GM18517 (cell line): ENCODE measurements at regions not wholly inside any gene's neighbourhood (a gene's known extent, or its start where the extent isn't known, plus 50 kb on each side); places are given as distances from the start of the nearest gene placed in this dataset.
"Not testable (repeated sequence)": the region's sequence is repeated elsewhere in the genome, so short reads cannot be mapped to it uniquely, and the experiment has no call there.

ENCODE experiments used
- ATAC-seq: cut with Tn5 transposase; IDR thresholded peaks from one replicate; pipeline ENCODE4 v1.9.1; 2021; ENCODE audit warnings: mild to moderate bottlenecking, moderate library complexity; ENCODE audit not compliant: unreplicated experiment

DNA sequence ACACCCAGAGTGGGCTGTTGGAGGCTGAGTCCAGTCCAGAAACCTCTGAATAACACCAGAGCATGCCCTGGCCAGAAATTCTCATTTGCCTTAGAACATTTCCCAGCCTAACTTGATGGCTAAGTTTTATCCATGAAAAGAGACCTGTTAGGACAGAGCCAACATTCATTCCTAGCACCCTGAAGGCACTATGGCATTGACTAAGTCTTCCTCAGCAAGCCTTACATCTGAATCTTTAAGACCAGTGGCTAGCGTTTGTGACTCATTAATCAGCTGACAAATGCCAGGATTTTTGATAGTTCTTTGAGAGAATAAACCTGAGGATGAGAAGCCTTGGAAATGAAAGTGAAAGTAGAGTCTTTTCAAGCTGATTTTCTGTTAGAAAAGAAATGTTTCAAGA, 1087.1 kb upstream of the ALCAM start:
- ATAC-seq: no peak

DNA sequence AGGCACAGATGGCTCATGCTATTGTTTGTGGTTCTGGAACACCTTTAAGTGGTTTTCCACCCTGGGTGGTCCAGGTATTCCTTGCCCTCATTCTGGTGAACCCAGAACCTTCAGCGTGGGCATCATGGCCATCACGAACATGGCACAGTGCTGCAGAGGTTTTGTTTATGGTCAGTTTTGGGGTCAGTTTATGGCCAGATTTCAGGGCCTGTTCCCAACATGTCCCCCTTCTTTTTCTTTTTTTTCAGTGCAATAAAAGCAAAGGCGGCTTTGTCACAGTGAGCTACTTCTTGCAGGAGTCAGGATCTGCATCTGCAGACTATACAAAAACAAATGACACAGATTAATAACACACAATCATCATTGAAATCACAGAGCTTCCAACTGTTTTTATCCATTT, 1085.0 kb upstream of the ALCAM start:
- no peak for ATAC-seq

DNA sequence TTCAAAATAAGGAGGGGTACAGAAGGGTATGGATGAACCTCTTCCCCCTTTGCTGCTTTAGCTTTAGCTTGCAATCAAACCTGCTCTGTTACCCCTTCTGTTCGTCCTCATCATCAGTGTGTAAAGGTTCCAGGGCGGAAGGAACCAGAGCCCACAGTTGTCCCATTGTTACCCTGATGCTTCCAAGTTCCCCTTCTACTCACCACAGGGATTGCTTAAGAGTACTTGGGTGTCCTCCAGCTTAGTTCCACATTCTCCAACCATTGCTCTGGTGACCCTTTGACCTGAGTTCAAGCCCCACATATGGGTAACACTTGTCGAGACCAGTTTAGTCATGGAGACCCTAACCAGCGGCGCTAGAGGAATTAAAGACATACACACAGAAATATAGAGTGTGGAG, 1080.1 kb upstream of the ALCAM start:
- ATAC-seq: no peak

DNA sequence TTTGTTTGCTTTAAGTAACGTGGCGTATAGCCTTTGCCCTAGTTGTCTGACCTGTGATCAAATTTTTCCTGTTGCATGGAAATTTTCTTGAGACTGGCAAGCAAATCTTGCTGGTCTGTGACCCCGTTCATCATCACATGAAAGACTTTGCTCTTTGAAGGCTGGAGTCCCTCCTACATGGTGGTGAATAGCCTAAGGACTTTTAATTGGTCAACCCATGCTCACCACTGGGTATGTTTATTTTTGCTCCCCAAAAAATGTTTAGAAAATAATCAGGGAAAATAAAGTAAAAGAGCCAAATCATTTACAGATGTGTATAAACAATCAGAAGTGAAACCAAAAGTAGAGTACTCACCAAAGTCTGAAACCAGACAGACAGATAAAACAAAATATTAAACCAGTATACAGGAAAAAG, 1075.3 kb upstream of the ALCAM start:
- peak; percentile 81 for ATAC-seq

DNA sequence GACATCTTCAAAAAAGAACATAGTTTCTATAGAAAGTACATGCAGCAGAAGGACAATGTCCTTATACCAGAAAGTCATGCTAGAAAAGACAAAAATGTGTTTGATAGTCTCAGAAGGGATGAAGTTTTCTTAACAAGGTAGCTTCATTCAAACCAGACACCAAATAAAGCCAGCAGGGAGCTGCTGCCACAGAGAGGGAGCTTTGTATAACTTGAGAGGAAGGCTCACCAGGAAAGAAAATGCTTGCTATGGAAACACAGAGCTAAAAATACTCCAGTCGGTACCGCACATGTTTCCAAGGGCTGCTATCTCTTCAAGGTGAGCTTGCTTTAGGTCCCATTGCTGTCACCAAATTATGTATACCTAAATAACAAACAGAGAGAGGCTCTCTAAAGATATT, 1074.8 kb upstream of the ALCAM start:
- peak; percentile 38 for ATAC-seq

DNA sequence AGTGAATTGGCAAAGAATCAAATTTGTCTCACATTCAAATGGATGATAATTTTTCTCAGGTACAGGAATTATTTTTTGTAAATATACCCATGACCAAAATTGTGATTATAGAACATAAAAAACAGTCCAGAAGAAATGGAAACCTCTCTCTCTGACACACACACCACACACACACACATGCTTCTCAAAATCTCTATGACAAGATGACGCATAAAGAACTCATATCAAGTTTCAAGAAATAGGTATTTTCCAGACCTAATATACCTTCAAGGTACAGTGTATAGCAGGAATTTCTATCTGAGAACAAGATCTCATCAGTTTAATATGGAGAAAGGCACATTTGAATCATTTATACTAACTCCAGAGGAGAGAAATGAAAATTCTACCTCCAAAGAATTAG, 1069.1 kb upstream of the ALCAM start:
- ATAC-seq: no peak

DNA sequence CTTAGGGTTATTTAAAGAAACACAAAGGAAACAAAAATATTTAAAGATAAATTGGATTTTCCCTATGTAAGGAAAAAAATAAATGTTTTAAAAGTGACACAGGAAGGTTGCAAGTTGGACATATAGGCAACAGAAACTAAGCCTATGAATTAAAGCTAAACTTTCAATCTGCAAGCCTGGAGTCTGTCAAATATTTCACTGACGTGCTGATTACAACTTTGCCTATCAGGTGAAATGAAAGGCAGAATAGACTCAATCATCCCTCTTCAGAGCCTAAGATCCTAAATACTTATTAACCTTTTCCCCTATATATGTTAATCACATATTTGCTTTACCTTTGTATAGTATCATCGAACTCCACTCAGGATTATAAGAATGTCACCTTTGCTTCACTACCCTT, 1068.0 kb upstream of the ALCAM start:
- no peak for ATAC-seq

DNA sequence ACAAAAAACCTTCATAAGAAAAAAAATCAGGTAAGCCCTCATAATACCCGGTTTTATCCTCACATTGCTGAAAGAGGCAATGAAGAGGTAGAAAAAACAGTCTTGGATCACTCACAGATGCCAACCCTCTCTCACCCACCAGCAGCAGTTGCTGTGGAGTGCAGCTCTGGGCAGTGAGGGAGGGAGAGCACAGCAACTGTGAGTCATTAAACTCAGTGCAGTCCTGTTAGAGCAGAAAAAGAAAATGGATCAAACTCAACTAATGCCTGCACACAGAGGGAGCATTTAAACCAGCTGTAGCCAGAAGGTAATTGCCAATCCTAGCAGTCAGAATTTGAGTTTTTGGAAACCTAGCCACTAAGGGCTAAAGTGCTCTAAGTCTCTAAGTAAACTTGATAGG, 1050.6 kb upstream of the ALCAM start:
- ATAC-seq: no peak

DNA sequence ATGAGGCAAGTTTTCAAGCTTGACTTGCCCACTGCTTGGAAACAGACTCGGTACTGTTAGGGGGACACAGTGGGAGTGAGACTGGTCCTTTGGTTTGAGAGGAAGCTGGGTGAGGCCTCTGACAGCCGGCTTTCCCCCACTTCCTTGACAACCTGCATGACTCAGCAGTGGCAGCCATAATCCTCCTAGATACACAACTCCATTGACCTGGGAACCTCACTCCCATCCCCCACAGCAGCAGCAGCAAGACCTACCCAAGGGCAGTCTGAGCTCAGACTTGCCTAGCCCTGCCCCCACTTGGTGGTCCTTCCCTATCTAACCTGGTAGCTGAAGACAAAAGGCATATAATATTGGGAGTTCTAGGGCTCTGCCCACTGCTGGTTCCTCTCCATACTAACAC, 1043.5 kb upstream of the ALCAM start:
- no peak for ATAC-seq

DNA sequence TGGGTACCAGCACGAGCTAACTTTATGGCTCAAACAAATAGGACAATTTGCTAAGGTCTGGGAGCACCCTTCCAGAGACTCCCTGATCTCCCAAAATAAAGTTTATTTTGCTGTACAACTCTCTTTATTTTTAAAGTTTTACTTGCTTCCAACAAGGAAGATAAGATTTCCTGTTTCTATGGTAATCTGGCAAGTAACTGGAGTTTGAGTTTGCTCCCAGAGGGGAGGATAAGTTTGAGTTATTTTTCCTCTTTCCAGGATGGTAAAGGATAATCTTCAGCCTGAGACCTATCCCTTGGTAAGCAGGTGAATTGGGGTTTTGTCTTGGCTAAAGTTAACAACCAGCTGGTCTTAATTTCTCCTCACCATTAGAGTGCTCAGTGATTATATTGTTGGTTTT, 1019.4 kb upstream of the ALCAM start:
- ATAC-seq: no peak

DNA sequence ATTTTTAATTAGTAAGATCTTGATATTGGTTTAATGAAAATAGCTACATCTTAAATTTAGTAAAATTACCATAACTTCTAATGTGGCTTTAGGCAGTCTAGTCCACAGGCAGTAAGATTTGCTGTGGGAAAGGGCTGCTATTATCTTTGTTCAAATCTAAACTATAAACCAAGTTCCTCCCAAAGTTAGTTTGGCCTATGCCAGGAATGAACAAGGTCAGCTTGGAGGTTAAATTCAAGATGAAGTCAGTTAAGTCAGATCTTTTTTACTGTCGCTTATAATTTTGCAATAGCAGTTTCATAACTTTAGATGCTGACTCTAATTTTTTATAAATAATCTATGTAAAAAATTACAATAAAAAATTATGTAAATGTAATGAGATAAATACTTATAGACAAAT, 1016.9 kb upstream of the ALCAM start:
- no peak for ATAC-seq

DNA sequence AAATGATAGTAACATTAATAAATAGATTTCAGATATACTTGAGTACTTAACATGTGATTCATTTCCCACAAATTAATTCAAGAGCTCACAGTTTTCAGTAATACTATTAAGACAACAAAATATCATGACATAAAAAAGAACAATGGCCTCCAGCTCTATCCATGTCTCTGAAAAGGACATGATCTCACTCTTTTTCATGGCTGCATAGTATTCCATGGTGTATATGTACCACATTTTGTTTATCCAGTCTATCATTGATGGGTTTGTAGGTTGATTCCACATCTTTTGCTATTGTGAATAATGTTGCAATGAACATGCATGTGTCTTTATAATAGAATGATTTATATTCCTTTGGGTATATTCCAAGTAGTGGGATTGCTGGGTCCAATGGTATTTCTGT, 1012.8 kb upstream of the ALCAM start:
- ATAC-seq: no peak

DNA sequence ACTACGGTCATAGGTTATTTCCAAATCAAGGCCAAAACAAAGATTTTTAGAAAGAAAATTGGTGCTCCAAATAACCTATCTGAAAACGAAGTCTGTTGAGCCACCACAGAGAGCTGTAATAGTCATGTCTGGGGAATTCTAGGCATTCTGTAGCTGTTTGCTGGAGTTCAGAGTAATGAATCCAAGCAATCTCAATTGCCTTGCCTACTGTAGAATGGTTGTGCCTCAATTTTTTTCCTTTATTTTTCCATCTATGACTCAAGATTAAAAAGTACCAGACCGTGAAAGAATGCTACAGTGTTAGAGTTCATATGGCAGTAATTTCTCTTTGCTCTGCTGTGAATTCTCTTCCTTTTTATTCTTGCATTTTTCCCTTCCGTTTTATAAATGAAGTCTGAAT, 1007.2 kb upstream of the ALCAM start:
- ATAC-seq: no peak

DNA sequence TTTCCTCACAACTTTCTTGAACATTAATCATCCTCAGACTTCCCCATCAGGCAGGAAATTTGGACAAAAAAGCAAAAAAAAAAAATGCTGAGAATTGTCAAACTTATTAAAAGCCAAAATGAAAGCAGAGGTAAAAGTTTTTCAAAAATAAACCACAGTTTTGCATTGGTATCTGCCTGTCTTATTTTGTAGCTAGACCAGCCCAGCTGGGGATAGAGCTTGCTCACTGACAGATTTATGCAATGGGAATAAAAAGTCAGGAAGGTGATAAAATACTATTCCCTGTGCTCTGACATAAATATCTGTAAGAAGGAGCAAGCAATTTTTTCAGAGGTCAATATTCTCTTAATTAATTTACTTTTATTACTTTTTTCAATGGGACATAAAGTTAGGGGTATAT, 1006.7 kb upstream of the ALCAM start:
- no peak for ATAC-seq

DNA sequence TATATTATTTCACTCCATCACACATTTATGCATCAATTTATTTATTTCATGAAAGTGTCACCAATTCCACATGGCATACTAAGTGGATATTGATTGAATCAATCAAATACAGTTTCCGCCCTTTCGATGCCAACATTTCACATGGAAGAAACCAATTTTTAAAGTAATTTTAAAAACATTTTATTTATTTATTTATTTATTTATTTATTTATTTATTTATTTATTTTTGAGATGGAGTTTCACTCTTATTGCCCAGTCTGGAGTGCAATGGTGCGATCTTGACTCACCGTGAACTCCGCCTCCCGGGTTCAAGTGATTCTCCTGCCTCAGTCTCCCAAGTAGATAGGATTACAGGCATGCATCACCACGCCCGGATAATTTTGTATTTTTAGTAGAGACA, 1005.0 kb upstream of the ALCAM start:
- ATAC-seq: not testable (repeated sequence)

DNA sequence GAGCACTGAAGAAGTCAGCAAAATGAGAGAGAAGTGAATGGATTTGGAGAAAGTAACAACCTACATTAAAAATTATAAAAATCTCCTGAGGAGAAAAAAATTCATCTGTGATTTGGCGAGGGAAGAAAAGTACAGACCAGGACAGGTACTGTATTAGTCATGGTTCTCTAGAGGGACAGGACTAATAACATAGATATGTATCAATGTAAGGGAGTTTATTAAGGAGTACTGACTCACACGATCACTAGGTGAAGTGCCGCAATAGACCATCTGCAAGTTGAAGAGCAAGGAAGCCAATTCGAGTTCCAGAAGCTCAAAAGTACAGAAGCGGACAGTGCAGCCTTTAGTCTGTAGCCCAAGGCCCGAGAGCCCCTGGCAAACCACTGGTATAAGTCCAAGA, 1004.4 kb upstream of the ALCAM start:
- no peak for ATAC-seq

DNA sequence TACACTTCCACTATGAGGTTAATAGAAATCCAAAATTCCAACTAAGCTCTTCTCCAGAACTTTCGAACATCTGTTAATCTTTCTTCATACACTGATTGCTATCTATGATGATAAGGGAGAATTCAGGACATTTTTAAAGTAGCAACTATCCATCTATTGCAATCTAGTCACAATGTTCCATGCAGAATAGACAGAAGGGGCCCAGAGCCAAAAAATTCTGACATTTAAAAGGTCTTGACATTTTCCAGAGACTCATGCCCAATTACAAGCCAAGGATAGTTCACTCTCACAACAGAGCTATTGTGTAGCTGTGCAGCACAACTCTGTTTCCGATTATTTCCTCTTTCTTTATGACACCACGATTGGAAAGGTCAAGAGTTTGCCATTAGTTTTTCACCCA, 999.7 kb upstream of the ALCAM start:
- ATAC-seq: no peak

DNA sequence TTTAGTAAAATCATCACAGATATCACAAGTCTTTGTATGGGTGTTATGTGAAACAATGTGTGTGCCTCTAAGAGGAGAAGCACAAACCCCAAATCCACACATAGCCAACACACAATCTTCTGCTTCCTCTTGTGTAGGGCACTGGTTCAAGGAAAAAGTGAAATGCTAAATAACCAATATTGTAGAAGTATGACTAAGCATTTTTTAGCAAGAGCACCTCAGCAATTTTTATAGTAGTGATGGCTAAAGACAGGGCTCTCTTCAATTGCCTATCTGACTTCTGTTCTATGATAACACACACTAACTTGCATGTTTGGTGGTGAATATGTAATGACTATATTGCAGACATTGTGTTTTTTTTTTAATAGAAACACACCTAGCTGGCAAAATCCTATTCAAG, 997.9 kb upstream of the ALCAM start:
- ATAC-seq: no peak

DNA sequence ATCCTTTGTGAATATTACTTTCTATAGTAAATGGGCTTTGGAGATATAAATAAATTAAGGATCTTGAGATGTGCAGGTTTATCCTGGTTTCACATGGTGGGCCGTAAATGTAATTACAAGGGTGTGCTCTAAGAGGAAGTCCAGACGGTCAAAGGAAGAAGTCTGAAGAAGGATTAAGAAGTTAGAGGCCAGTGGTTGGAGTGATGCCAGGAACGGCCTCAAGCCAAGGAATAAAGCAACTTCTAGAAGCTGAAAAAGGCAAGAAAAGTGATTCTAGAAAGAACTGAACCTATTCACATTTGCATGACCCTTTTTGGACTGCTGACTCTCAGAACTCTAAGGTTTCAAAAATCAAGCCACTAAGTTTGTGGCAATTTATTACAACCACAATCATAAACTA, 981.3 kb upstream of the ALCAM start:
- no peak for ATAC-seq

DNA sequence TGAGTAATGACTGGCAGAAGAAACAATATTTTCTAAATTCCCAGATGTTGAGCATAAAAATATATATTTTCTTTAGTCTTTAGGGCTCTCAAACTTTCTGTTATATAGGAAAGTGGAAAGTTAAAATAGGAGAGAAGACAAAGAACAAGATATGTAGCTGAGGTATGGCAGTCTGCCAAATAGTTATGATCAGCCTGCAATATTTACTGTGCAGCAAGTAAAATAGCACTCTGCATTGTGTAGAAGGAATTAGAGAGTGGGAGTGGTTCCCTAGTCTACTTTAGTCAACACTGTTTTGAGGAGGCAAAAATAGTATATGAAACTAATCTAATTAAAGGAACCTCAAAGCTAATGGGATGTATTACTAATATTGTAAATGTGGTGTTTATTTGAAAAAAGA, 978.1 kb upstream of the ALCAM start:
- no peak for ATAC-seq

DNA sequence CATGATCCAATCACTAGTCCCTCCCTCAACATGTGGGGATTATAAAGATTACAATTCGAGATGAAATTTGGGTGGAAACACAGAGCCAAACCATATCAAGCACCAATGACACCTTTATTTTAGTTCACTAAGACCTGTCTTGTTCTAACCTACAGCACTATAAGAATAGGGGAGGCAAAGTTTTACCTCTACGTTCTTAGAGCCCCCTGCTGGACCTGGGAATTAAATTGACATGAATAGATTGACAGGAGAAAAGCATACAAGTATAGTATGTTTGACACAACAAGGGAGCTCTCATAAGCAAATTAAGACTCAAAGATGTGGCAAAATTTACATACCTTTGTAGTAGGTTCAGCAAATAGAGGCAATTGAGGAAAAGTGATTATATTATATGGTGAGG, 974.4 kb upstream of the ALCAM start:
- no peak for ATAC-seq

DNA sequence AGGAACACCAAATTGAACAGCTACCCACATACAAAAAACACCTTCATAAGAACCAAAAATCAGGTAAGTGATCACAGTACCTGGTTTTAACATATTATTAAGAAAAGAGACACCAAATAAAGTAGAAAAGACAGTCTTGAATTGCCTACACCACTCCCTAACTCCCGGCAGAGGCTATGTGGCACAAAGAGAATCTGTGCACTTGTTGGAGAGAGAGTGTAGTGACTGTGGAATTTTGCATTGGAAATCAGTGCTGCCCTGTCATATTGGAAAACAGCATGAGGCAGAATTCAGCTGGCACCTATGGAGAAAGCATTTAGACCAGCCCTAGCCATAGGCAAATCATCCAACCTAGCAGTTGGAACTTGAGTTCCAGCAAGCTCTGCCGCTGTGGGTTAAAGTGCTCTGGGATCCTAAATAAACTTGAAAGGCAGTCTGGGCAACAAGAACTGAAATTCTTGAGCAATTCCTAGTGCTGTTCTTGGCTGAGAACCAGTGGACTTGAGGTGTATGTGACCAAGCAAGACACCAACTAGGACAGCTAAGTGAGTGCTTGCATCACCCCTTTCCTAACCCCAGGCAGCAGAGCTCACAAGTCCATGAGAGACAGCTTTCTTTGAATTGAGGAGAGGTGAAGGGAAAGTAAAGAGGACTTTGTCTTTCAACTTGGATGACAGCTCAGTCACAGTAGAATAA, 969.6 kb upstream of the ALCAM start:
- ATAC-seq: no peak

DNA sequence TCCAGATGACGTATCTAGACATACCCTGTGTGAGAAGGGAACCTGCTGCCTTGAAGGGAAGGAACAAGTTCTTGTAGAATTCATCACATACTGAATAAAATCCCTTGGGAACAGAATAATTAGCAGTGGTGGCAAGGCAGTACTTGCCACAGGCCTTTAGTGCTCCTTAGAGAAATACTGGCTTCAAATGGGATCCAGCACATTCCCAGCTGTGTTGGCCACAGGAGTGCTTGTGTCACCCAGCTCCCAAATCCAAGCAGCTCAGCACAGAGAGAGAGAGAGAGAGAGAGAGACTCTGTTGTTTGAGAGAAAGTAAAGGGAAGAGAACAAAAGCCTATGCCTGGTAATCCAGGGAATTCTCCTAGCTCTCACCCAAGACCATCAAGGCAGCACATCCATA, 969.0 kb upstream of the ALCAM start:
- no peak for ATAC-seq

DNA sequence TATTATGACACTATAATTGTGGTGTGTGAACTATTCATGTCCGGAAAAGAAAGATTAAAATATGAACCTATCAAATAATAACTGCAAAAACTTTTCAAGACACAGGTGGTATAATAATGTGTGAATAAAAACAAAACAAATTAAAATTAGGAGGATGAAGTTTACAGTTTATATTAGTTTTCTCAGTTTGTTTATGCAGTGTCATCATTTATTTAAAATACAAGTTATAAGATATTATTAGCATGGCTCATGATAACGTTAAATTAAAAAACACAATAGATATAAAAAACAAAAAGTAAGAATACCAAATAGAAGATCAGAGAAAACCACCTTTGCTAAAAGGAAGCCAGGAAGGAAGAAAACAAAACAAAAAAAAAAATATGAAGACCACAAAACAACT, 963.8 kb upstream of the ALCAM start:
- ATAC-seq: no peak
